Activated CD8-positive, alpha-beta memory T cell treated with anti-CD3 and anti-CD28 coated beads for 36 hours (primary cell): ENCODE measurements at regions not wholly inside any gene's neighbourhood (a gene's known extent, or its start where the extent isn't known, plus 50 kb on each side); places are given as distances from the start of the nearest gene placed in this dataset.
"Not testable (repeated sequence)": the region's sequence is repeated elsewhere in the genome, so short reads cannot be mapped to it uniquely, and the experiment has no call there.

Source experiments
- CTCF ChIA-PET: fragments of 350-600 bp; sonication (Branson Sonifier 250); formaldehyde crosslinking; loops from one replicate; lab custom pipeline; 2021; ENCODE audit warnings: antibody characterized with exemption; lab: Charles Lee
- POLR2A ChIA-PET: fragments of 350-600 bp; sonication (Branson Sonifier 250); formaldehyde crosslinking; loops from one replicate; lab custom pipeline; 2021; ENCODE audit warnings: antibody characterized with exemption; lab: Charles Lee

DNA sequence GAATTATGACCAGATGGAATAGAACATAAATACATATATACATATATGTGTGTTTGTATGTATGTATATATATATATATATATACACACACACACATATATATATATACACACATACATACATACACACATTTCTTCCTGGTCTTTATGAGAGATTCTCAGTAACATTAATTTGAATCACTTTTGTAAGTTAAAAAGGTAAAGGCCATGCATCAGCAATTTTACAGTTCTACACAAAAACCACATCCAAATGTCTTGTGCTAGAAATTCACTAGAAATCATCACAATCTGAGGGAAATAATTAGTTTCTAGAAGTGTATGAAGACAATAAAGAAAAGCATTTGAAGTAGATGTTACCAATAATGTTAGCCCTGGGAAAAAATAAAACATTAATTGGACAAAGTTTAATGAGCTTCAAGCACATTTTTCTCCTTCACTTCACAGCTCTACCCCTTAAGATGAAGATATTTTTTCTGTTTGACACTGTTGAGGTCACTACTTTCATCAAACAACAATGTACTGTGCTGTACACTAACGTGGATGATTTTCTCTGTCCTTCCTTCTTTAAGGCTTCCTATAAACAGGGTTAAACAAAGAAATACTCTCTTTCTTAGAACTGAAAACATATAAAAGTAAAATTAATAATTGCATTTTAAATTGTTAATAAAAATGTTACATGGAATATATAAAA, 189.2 kb upstream of the NR4A3 start:
- POLR2A ChIA-PET = no interaction called here

DNA sequence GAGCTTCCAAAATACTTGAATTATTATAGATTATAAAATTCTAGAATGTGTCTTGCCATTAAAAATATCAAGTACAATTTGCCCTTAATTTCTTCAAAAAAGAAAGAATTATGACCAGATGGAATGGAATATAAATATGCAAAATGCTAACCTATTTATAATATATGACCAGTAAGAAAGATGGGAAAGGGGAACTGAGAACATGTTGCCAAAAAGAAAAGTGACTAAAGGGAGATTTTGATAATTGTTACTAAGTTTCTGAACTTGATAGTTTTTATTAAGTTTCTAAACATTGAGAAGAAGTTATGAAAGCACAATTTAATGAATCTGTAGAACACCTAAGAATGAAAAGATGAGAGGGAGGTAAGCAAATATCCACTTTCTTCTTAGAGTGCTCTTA, 188.4 kb upstream of the NR4A3 start:
- POLR2A ChIA-PET = no interaction called here
- CTCF ChIA-PET = no interaction called here

More for the DNA sequence above, 189.2 kb upstream of the NR4A3 start:
- CTCF ChIA-PET = no interaction called here

DNA sequence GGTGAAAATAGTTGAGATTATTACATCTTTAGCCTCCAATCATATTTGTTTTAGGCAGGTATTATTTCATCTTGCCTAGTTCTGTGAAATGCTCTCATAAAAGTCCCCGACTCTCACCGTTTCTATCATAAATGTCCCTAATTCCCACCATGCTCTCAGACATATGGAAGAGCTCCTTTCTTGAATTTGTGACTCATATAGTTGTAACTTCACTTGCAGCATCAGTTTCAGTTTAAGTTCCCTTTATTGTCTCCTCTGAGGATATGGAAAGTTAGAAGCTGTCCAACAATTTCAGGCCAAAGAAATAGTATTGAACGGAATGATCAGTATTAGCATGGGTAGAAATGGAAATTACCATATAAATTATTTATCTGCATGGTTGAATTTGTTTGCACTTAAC, 187.5 kb upstream of the NR4A3 start:
- ChIA-PET CTCF (no interaction called here), POLR2A (no interaction called here)

DNA sequence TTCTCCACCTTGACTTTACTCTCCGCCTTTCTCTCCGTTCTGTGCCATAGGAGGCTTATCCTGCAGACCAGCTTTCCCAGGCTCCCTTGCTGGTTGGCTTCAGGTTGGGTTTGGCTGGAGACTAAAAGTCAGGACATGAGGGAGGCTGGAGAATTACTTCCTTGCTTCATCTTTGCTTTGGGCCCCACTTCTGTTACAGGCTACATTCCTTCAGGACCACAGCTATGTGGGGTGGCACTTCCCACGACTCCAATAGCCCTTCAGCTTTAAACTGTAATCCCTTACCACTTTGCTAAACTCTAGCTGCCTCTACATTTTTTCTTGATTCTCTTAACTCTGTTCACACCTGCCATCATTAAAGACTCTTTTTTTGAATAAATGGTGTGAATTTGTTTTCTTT, 186.7 kb upstream of the NR4A3 start:
- CTCF ChIA-PET = no interaction called here
- POLR2A ChIA-PET = no interaction called here

DNA sequence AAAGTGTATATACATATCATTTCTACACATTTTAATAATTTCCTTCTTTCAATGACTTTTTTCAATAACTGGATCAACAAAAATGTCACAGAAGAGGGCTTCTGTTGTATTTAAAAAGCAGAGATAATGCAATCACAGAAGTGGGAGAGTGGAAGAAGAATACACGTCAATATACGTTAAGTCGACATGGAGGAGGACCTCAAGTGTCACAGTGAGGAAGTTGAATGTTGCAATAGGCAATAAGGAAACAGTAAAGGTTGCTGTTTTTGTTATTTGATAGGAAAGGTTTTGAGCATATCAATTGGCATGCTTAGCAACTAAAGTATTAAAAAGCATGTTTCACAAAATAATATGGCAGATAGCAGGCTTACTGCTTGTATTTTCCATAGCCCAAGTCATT, 184.0 kb upstream of the NR4A3 start:
- ChIA-PET CTCF (no interaction called here), POLR2A (no interaction called here)

DNA sequence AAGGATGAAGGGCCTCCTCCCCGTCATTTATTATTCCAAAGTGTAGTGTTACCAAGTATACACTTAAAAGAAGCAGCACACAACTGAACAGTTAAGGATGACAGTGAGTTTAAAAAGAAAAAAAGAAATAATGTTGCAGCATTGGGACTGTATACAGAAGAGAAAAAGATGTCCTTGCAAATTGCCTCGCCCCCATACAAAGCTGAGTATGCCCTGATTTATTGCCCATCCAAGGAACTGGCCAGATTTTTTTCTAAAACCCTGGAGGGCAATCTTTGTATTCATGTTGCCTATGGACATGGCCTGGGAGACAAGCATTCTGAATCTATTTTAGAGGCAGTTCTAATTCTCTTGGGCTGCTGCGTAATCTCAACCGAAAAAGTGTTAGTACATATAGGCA, 182.7 kb upstream of the NR4A3 start:
- CTCF ChIA-PET = no interaction called here
- POLR2A ChIA-PET = no interaction called here

DNA sequence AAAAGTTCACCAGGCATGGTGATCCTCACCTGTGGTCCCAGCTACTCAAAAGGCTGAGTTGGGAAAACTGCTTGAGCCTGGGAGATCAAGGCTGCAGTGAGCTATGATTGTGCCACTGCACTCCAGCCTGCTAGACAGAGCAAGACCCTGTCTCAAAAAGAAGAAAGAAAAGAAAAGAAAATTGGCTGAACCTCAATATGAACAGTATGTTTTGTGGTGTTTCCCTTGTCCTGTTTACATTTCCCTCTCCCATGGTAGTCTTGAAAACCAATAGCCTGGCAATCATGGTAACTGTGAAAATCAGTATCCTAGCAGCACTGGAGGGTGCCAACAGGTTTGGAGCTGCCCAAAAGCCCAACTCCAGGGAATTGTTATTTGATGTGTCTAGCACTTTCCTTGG, 174.1 kb upstream of the NR4A3 start:
- CTCF ChIA-PET = no interaction called here
- POLR2A ChIA-PET = no interaction called here

DNA sequence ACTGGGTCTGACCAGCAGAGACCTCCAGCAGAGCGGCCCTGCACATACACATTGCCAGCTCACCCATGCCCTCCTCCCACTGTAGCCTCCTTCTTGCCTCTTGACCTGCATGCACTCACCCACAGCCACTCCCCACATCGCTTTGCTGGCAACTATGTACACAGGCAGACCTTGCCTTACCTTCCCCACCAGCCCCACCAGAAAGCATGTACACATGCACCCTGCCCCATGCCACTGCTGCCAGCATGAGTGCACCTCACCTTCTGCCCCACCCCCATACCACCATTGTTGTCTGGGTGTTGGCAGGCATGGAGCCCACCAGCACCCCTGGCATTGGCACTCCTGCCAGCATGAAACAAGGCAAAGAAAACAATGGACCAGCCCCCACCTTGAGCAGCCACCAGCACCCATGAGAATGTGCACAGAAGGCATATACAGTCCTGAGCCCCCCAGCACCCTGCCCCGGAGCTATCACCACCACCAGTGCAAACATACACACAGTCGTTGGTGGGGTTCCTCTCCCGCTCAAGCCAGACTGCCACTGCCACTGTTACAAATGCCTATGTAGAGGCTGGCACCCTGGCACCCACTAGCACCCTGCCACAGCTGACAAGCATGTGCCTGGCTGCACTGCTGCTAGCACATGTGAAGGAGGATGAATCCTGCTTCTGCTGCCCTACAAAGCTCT, 171.4 kb upstream of the NR4A3 start:
- ChIA-PET POLR2A (no interaction called here), CTCF (interaction anchor here (0.7 kb wide), 1 partner anchor 85 kb away, joined by 3 read pairs; no protein-coding TSS in a partner anchor)

DNA sequence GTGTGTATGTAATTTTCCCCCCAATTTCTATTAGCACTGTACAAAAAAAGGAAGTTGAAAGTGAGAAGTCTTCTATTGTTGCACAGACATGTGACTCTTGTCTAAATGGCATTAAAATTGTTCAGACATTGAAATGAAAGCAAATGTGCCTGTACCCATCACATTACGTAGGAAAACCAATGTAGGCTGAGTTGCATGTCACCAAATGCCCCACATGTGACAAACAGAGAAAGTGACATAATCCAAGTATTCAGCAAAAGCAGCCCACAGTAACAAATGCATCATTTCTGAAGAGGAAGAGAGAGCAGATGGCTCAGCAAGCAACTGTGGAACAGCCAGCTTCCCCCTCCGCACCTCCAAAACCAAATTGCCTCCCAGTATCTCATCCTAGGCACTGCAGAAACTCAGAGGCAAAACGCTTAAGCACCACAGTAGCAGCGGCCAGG, 161.5 kb upstream of the NR4A3 start:
- CTCF ChIA-PET = no interaction called here
- POLR2A ChIA-PET = no interaction called here

DNA sequence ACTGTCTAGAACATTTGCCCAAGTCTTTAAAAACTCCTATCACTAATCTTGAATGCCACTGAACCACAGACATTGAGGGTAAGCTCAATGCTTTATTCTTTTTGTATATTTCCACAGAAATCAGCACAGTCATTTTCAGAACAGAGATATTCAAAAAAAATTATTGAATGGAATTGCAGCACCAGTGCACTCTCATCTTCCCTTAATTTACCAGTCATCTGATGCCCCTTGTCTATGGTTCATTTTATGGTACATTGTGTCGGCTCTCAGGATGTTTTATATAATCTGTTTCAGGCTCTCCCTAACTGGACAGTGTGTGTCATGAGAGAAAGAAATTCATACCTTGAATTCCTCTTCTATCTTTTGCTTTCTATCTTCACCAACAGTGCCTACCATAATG, 158.4 kb upstream of the NR4A3 start:
- ChIA-PET POLR2A (no interaction called here), CTCF (no interaction called here)

DNA sequence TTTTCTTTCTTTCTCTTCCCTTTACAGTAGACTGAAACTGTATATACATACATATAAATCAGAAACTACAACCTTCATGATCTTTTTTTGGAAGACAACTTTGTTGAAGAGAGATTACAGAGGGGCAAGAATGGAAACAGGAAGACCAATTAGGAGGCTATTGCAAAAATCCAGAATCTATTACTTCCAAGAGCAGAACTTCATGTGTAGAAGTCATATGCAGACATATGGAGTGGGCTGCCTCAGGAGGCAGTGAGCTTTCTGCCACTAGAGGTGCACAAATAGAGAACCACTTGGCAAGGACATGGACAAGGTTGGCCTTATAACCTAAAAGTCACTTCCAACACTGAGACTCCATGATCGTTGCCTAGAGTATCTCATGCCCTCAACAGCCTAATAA, 157.8 kb upstream of the NR4A3 start:
- ChIA-PET CTCF (no interaction called here), POLR2A (no interaction called here)

DNA sequence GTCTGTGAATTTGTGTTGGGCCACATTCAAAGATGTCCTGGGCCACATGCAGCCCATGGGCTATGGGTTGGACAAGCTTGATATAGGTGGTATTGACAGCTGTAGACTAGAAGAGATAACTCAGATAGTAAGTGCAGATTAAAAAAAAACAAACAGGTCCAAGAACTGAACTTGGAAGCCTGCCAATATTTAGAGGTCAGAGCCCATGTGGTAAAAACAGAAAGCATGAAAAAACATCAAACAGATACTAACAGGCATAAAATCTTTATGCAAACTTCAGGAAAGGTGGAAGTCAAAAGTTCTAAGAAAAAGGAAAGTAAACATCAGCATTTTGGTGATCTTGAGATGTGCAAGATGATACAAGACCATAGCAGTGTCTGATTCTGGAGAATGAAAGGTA, 155.1 kb upstream of the NR4A3 start:
- ChIA-PET CTCF (no interaction called here), POLR2A (no interaction called here)

DNA sequence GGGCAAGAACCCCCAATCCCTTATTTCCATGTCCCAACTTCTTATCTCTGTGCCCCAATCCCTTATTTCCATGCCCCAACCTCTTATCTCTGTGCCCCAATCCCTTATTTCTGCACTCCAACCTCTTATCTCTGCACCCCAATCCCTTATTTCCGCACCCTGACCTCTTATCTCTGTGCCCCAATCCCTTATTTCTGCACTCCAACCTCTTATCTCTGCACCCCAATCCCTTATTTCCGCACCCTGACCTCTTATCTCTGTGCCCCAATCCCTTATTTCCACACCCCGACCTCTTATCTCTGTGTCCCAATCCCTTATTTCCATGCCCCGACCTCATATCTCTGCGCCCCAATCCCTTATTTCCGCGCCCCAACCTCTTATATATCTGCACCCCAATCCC, 150.8 kb upstream of the NR4A3 start:
- POLR2A ChIA-PET, CTCF ChIA-PET: not testable (repeated sequence)

DNA sequence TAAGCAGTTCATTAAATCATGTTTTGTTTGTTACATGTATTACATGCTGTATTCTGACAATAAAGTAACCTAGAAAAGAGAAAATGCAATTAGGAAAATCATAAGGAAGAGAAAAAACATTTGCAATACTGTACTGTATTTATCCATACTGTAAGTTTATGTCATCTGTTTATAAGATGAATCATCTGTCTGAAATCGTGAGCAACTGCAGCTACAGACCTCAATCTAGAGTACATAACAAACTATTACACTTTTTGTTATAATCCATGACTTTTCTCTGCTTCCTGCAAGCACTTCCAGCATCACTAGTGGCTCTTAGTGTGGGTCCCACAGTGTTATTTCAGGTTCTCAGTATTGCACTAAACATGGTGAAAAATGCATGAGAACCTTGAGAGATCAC, 144.4 kb upstream of the NR4A3 start:
- ChIA-PET CTCF (no interaction called here), POLR2A (no interaction called here)

DNA sequence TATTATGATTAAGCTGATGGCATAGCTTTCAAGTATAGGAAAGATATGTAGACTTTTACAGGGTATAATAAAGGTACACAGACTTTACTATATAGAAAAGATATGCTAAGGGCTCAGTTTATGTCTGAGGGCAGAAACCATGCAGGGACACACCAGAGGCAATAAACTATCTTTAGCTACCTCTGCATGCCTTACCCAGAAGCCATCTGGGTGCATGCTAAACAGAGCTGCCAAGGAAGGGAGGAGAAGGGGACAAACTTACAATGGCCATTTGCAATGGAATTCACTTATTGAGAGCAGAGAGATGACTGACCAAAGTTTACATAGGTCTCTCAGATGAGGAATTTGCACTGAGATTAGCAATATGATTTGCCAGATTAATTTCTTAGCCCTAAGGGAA, 143.1 kb upstream of the NR4A3 start:
- ChIA-PET POLR2A (no interaction called here), CTCF (no interaction called here)

DNA sequence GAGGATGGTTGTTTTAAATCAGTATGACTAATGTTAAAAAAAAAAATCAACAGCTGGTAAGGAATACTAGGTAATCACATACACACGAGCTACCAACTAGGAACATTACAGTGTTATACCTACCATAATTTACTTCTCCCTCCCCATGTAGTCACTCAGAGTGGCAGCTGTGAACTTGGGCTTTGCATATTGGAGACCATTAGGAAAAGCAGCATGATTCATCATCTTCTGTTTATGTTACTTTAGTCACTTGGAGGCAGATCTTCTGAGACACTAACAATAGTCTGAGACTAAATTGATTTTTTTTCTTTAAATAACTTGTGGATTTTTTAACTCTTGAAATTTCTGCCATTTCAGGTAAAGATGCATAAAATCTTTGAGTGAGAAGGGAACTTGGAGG, 141.5 kb upstream of the NR4A3 start:
- ChIA-PET POLR2A (no interaction called here), CTCF (interaction anchor here (0.8 kb wide), 1 partner anchor 39 kb away, joined by 3 read pairs; no protein-coding TSS in a partner anchor)

DNA sequence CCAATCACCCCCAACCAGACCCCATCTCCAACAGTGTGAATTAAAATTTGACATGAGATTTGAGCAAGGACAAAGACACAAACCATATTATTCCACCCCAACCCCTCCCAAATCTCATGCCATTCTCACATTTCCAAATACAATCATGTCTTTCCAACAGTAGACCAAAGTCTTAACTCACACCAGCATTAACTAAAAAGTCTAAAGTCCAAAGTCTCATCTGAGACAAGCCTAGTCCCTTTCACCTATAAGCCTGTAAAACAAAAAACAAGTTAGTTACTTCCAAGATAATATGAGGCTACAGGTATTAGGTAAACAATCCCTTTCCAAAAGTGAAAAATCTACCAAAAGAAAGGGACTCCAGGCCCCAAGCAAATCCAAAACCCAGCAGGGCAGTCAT, 140.6 kb upstream of the NR4A3 start:
- ChIA-PET POLR2A (no interaction called here), CTCF (no interaction called here)

DNA sequence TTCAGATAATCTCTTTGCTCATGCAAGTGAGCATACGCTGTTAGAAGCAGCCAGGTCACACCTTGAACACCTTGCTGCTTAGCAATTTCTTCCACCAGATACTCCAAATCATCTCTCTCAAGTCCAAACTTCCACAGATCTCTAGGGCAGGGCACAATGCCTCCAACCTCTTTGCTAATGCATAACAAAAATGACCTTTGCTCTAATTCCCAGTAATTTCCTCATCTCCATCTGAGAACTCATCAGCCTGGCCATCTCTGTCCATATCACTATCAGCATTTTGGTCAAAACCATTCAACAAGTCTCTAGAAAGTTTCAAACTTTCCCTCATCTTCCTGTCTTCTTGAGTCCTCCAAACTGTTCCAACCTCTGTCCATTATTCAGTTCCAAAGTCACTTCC, 139.3 kb upstream of the NR4A3 start:
- ChIA-PET POLR2A (no interaction called here), CTCF (no interaction called here)

DNA sequence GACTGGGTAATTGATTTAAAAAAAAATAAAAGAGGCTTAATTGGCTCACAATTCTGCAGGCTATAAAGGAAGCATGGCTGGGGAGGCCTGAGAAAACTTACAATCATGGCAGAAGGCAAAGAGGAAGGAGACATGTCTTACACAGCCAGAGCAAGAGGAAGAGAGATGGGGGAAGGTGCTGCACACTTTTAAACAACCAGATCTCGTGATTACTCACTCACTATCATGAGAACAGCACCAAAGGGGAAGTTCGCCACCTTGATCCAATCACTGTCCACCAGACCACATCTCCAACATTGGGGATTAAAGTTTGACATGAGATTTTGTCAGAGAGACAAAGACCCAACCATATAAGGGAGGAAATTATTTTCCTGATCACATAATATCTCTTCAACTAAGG, 138.8 kb upstream of the NR4A3 start:
- POLR2A ChIA-PET = no interaction called here
- CTCF ChIA-PET = no interaction called here

DNA sequence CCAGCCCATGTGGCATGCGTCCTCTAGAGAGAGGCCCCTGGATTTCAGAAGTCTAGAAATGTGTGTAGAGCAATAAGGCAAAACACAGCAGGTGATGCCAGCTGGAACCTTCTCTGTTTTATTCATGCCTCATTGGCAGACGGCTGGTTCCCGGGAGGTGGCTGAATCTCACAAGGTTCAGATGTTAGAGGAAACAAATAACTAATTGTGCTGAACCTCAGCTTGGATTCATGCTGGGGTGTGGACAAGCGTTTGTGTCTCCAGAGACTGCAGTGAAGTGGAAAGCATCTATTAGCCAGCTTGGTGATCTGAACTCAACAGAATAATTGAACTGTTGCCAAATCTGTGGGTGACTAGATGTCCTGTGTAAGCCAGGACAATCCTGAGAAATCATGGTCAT, 131.1 kb upstream of the NR4A3 start:
- POLR2A ChIA-PET = no interaction called here
- CTCF ChIA-PET = no interaction called here

DNA sequence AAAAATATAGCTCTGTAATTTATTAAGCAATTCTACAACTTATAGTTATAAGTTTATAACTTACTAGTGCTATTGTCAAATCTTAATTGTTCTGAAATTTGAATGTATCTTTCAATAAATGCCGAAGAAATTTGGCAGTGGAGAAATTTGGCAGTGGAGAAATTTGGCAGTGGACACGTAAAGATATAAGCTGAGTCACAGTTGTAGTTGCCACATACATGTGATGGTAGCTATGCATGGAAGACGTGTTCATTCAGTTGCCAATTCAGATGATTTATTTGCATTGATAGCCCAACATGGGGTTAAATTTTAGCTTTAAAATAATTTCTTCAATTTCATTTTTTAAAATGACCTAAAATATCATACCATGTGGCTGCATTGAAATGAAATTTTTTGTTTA, 127.8 kb upstream of the NR4A3 start:
- ChIA-PET CTCF (no interaction called here), POLR2A (no interaction called here)
